A549 (cell line): ENCODE measurements at regions not wholly inside any gene's neighbourhood (a gene's known extent, or its start where the extent isn't known, plus 50 kb on each side); places are given as distances from the start of the nearest gene placed in this dataset.

Experiments used
- ATAC-seq, 2 experiments: fragments of 200-7000 bp in 1 of 2; fragments of >200 bp in 1 of 2; cut with Nextera tagmentation in 1 of 2; cut with Tn5 transposase in 1 of 2; 3 replicates each; pipeline versions ENCODE4 v1.8.0 to v1.9.1; 2018 to 2020; ENCODE audit warnings: mild to moderate bottlenecking in 1 of 2, moderate library complexity in 1 of 2
- CTCF ChIA-PET: fragments of 300-600 bp; sonication (Branson Sonifier 250); formaldehyde crosslinking; extraction: SDS; loops from one replicate; lab custom pipeline; 2021; ENCODE audit warnings: antibody characterized with exemption, inconsistent platforms; lab: Yijun Ruan, JAX
- POLR2A ChIA-PET: fragments of 350-600 bp; formaldehyde crosslinking; extraction: SDS; loops from one replicate; lab custom pipeline; 2021; ENCODE audit warnings: antibody characterized with exemption, inconsistent platforms; lab: Yijun Ruan, JAX
- DNase-seq, 2 experiments: peaks; one replicate each; pipeline versions ENCODE4 v3.0.0 to v3.0.0-alpha.2; 2011 to 2016; ENCODE audit warnings: low read depth in 1 of 2, low spot score in 1 of 2
- FAIRE-seq: peaks from 2 replicates; lab custom pipeline; 2011; peaks lifted over from hg19 to GRCh38; lab: Jason Lieb, UNC
- H3K27ac ChIP-seq, 2 experiments: fragments of >200 bp; sonication (Bioruptor Twin); formaldehyde crosslinking; 3 replicates each; pipeline ENCODE4 v1.5.1; 2016 to 2017
- H3K4me1 ChIP-seq: fragments of >200 bp; sonication (Bioruptor Twin); formaldehyde crosslinking; 3 replicates; pipeline ENCODE4 v1.6.1; 2016
- H3K4me2 ChIP-seq: fragments of >200 bp; sonication (Bioruptor Twin); formaldehyde crosslinking; 3 replicates; pipeline ENCODE4 v1.6.1; 2016
- H3K4me3 ChIP-seq: fragments of >200 bp; sonication (Bioruptor Twin); formaldehyde crosslinking; 3 replicates; pipeline ENCODE4 v1.5.1; 2016
- H3K9me3 ChIP-seq: fragments of >200 bp; sonication (Bioruptor Twin); formaldehyde crosslinking; 3 replicates; pipeline ENCODE4 v1.6.1; 2016
- ATOH8 ChIP-seq: fragments of 250-450 bp; sonication (Bioruptor Pico); IDR thresholded peaks from 2 replicates; pipeline ENCODE4 v1.5.0; 2020; ENCODE audit warnings: low read depth, mild to moderate bottlenecking, moderate library complexity
- CBX2 ChIP-seq: fragments of 200-600 bp; sonication (generic); IDR thresholded peaks from 2 replicates; pipeline ENCODE4 v1.6.1; 2016; ENCODE audit warnings: low read depth, mild to moderate bottlenecking, borderline replicate concordance
- CEBPB ChIP-seq, 2 experiments: fragments of >200 bp in 1 of 2; sonication (Bioruptor Twin) in 1 of 2; formaldehyde crosslinking in 1 of 2; IDR thresholded peaks; 2 replicates each; pipeline ENCODE4 v1.6.1; 2012 to 2016
- CHD4 ChIP-seq: fragments of 200-600 bp; sonication (generic); IDR thresholded peaks from 2 replicates; pipeline ENCODE4 v1.6.1; 2016; ENCODE audit warnings: antibody characterized with exemption, mild to moderate bottlenecking, borderline replicate concordance
- CTCF ChIP-seq: fragments of >200 bp; sonication (Bioruptor Twin); formaldehyde crosslinking; IDR thresholded peaks from 3 replicates; pipeline ENCODE4 v1.5.1; 2016
- E2F6 ChIP-seq: IDR thresholded peaks from 2 replicates; pipeline ENCODE4 v1.6.1; 2012; ENCODE audit warnings: low read depth, borderline replicate concordance
- EHMT2 ChIP-seq: fragments of 200-600 bp; sonication (generic); IDR thresholded peaks from 2 replicates; pipeline ENCODE4 v1.6.1; 2016; ENCODE audit warnings: antibody characterized with exemption, low read depth, mild to moderate bottlenecking, moderate library complexity
- ESRRA ChIP-seq: fragments of 150-350 bp; IDR thresholded peaks from 2 replicates; pipeline ENCODE4 v1.6.1; 2014; ENCODE audit warnings: mild to moderate bottlenecking, low read length, borderline replicate concordance
- FOSB ChIP-seq: fragments of 250-450 bp; sonication (Bioruptor Pico); IDR thresholded peaks from 2 replicates; pipeline ENCODE4 v1.5.0; 2020; ENCODE audit warnings: mild to moderate bottlenecking, moderate library complexity
- GATA3 ChIP-seq: IDR thresholded peaks from 2 replicates; pipeline ENCODE4 v1.6.1; 2012; ENCODE audit warnings: borderline replicate concordance
- HDAC2 ChIP-seq: fragments of 200-600 bp; sonication (generic); IDR thresholded peaks from 2 replicates; pipeline ENCODE4 v1.6.1; 2016
- HOXB13 ChIP-seq: fragments of 250-450 bp; sonication (Bioruptor Pico); IDR thresholded peaks from 2 replicates; pipeline ENCODE4 v1.5.0; 2020; ENCODE audit warnings: low read depth, mild to moderate bottlenecking, moderate library complexity
- JUN ChIP-seq, 2 experiments: fragments of >200 bp; sonication (Bioruptor Twin); formaldehyde crosslinking; IDR thresholded peaks; 2 replicates in 1 of 2; 3 replicates in 1 of 2; pipeline ENCODE4 v1.6.1; 2016 to 2017
- JUNB ChIP-seq: fragments of >200 bp; sonication (Bioruptor Twin); formaldehyde crosslinking; IDR thresholded peaks from 2 replicates; pipeline ENCODE4 v1.6.1; 2016
- MYC ChIP-seq: IDR thresholded peaks from 2 replicates; pipeline ENCODE4 v1.6.1; 2012; ENCODE audit warnings: mild to moderate bottlenecking, inconsistent platforms, low read length, improper control_type of control experiment, borderline replicate concordance
- POLR2AphosphoS2 ChIP-seq: conservative IDR thresholded peaks from 2 replicates; pipeline ENCODE4 v1.6.1; 2012; ENCODE audit warnings: low read length, improper control_type of control experiment, inconsistent platforms
- RAD21 ChIP-seq, 2 experiments: fragments of >200 bp in 1 of 2; sonication (Bioruptor Twin) in 1 of 2; formaldehyde crosslinking in 1 of 2; IDR thresholded peaks in 1 of 2; conservative IDR thresholded peaks in 1 of 2; 2 replicates in 1 of 2; 3 replicates in 1 of 2; pipeline ENCODE4 v1.6.1; 2012 to 2018; ENCODE audit warnings: inconsistent platforms in 1 of 2
- RARB ChIP-seq: fragments of 250-450 bp; sonication (Bioruptor Pico); IDR thresholded peaks from 2 replicates; pipeline ENCODE4 v1.8.0; 2021; ENCODE audit warnings: mild to moderate bottlenecking, moderate library complexity
- SMC3 ChIP-seq: fragments of >200 bp; sonication (Bioruptor Twin); formaldehyde crosslinking; IDR thresholded peaks from 3 replicates; pipeline ENCODE4 v1.6.1; 2018; ENCODE audit warnings: inconsistent platforms
- SREBF2 ChIP-seq: fragments of 450-650 bp; IDR thresholded peaks from 2 replicates; pipeline ENCODE4 v1.6.1; 2014; ENCODE audit warnings: mild to moderate bottlenecking, moderate library complexity
- TP53 ChIP-seq: fragments of 250-450 bp; sonication (Bioruptor Pico); IDR thresholded peaks from 2 replicates; pipeline ENCODE4 v1.5.0; 2021; ENCODE audit warnings: mild to moderate bottlenecking, moderate library complexity
- ZFP36 ChIP-seq: fragments of 450-650 bp; IDR thresholded peaks from 2 replicates; pipeline ENCODE4 v1.6.1; 2014; ENCODE audit warnings: borderline replicate concordance; ENCODE audit not compliant: partially characterized antibody
- ZNF302 ChIP-seq: fragments of 250-450 bp; sonication (Bioruptor Pico); IDR thresholded peaks from 2 replicates; pipeline ENCODE4 v1.9.0; 2021; ENCODE audit warnings: inconsistent platforms, mild to moderate bottlenecking, moderate library complexity
- ZSCAN20 ChIP-seq: fragments of 250-450 bp; sonication (Bioruptor Pico); IDR thresholded peaks from 2 replicates; pipeline ENCODE4 v1.8.0; 2022; ENCODE audit warnings: mild to moderate bottlenecking, moderate library complexity
- WGBS: methylation state at CpG from one replicate; pipeline ENCODE4 v1.1.6; 2017; ENCODE audit errors: missing lambda C conversion rate; 5-methylcytosine and 5-hydroxymethylcytosine counted together
- TF ChIP-seq, protein P1 (sequence below): IDR thresholded peaks from 2 replicates; pipeline ENCODE4 v1.6.1; 2012
- TF ChIP-seq, protein P2 (sequence below): fragments of 250-450 bp; sonication (Bioruptor Pico); IDR thresholded peaks from 2 replicates; pipeline ENCODE4 v1.5.0; 2021; ENCODE audit warnings: mild to moderate bottlenecking, moderate library complexity, borderline replicate concordance
- TF ChIP-seq, protein P3 (sequence below): IDR thresholded peaks from 2 replicates; pipeline ENCODE4 v1.6.1; 2012

DNA sequence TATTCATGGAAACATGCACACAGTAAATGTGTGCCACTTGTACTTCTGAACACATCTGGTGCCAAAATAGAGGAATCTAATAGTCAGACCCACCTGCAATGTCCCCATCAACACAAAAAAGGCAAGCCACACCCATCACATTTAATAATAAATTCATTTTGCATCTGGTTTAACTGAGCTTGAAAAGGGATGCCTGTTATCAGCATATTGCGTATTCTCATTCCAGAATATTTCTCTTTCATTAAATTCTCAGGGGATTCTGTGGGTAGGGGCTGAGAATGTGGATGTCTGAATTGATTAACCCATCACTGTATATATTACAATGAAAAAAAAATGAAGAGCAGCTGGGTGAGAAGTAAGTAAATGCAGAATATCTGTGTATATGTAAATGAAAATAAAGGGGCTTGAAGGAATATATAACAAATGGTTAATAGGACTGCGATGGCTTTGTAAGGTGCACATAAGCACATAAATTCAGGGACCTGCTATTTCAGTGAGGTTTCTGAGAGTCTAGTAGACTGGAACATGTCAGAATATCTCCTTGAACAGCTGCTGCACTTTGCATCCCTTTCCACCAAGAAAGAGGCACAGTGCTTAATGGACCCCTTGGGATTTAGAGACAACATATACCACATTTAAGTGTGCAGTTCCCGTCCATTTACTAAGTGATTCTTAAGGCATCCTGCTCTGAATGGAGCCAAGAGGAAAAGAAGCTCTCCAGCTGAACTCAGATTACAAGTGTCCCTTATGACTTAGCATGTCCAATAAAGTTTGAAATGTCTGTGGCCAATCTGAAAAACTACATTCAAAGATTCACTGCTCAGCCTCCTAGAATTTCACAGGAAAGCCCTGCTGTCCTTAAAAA, 104.1 kb upstream of the NIPBL start:
- Histone ChIP-seq H3K4me3 (no peak overlapping the region), H3K27ac (no peak overlapping the region), H3K9me3 (no peaks in the 10 kb centered on the region), H3K4me1 (no peaks in the 10 kb centered on the region), H3K4me2 (no peak overlapping the region)
- no peak for DNase-seq
- no peak for ATAC-seq
- WGBS = 8% methylated on average over 3 of the region's 3 CpGs
- ChIA-PET POLR2A (no interaction called here), CTCF (no interaction called here)
- TF ChIP-seq MYC (no peak), RAD21 (conservative IDR thresholded peaks at IDR 0.05 in 1 of 2, IDR thresholded peaks at IDR 0.05 in 1 of 2) (no peak), CHD4 (no peak), CBX2 (no peak), CEBPB (IDR thresholded peaks at IDR 0.05) (no peak), ZNF302 (CRISPR knock-in tag) (no peak), HDAC2 (no peak), ESRRA (no peak), JUNB (no peak), FOSB (no peak), HOXB13 (CRISPR knock-in tag) (no peak), GATA3 (no peak), ATOH8 (CRISPR knock-in tag) (no peak)
- FAIRE-seq = no peak

GRCh38 chr5:36777105-36777757, 99.3 kb upstream of the NIPBL start:
- POLR2A ChIA-PET = no interaction called here
- Histone ChIP-seq H3K9me3 (no peaks in the 10 kb centered on the region), H3K4me2 (no peak overlapping the region), H3K4me3 (no peak overlapping the region), H3K27ac (no peak overlapping the region), H3K4me1 (no peaks in the 10 kb centered on the region)
- CTCF ChIA-PET = interaction anchor here (0.6 to 1.6 kb wide), 5 partner anchors 13 to 93 kb away, joined by 3 to 5 read pairs (median 3); no protein-coding TSS in a partner anchor
- FAIRE-seq = no peak
- 19% methylated on average over 5 of the region's 5 CpGs for WGBS
- ATAC-seq = peak; percentile 89 to 92
- no peak for TF ChIP-seq RARB (CRISPR knock-in tag)
- TF ChIP-seq JUN (IDR thresholded peaks at IDR 0.05) = no peak
- TF ChIP-seq CTCF = 0 out of 3 replicates have a peak, but pooled peaks have one; percentile 6
- no peak for TF ChIP-seq ZSCAN20 (CRISPR knock-in tag)
- peak in 1 of 2 experiments; percentile 32; a peak in 1 of 5 replicates for TF ChIP-seq RAD21 (conservative IDR thresholded peaks at IDR 0.05 in 1 of 2, IDR thresholded peaks at IDR 0.05 in 1 of 2)
- no peak for TF ChIP-seq E2F6
- DNase-seq = peak; percentile 34 to 37

GRCh38 chr5:36778336-36778735, 98.2 kb upstream of the NIPBL start:
- Histone ChIP-seq H3K4me2 (no peak overlapping the region), H3K4me1 (no peaks in the 10 kb centered on the region), H3K27ac (no peak overlapping the region), H3K9me3 (no peaks in the 10 kb centered on the region), H3K4me3 (no peak overlapping the region)
- no peak for FAIRE-seq
- POLR2A ChIA-PET = no interaction called here
- CTCF ChIA-PET = no interaction called here
- DNase-seq = no peak
- ATAC-seq = no peak
- TF ChIP-seq, protein P1, sequence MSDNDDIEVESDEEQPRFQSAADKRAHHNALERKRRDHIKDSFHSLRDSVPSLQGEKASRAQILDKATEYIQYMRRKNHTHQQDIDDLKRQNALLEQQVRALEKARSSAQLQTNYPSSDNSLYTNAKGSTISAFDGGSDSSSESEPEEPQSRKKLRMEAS = no peak
- TF ChIP-seq CBX2 (no peak), EHMT2 (no peak), SMC3 (no peak), FOSB (no peak), ZFP36 (no peak), POLR2AphosphoS2 (no peak), SREBF2 (no peak), JUN (IDR thresholded peaks at IDR 0.05) (no peak), TP53 (CRISPR knock-in tag) (no peak)
- TF ChIP-seq, protein P2, sequence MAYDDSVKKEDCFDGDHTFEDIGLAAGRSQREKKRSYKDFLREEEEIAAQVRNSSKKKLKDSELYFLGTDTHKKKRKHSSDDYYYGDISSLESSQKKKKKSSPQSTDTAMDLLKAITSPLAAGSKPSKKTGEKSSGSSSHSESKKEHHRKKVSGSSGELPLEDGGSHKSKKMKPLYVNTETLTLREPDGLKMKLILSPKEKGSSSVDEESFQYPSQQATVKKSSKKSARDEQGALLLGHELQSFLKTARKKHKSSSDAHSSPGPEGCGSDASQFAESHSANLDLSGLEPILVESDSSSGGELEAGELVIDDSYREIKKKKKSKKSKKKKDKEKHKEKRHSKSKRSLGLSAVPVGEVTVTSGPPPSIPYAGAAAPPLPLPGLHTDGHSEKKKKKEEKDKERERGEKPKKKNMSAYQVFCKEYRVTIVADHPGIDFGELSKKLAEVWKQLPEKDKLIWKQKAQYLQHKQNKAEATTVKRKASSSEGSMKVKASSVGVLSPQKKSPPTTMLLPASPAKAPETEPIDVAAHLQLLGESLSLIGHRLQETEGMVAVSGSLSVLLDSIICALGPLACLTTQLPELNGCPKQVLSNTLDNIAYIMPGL (CRISPR knock-in tag) = no peak
- TF ChIP-seq, protein P3, sequence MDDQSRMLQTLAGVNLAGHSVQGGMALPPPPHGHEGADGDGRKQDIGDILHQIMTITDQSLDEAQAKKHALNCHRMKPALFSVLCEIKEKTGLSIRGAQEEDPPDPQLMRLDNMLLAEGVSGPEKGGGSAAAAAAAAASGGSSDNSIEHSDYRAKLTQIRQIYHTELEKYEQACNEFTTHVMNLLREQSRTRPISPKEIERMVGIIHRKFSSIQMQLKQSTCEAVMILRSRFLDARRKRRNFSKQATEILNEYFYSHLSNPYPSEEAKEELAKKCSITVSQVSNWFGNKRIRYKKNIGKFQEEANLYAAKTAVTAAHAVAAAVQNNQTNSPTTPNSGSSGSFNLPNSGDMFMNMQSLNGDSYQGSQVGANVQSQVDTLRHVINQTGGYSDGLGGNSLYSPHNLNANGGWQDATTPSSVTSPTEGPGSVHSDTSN = no peak
